Loucy (cell line): ENCODE measurements at regions not wholly inside any gene's neighbourhood (a gene's known extent, or its start where the extent isn't known, plus 50 kb on each side); places are given as distances from the start of the nearest gene placed in this dataset.

Experiments used
- CTCF ChIP-seq: fragments of 200-600 bp; sonication (generic); conservative IDR thresholded peaks from 2 replicates; pipeline ENCODE4 v1.5.1; 2014; ENCODE audit warnings: mild to moderate bottlenecking, antibody characterized with exemption, low read length
- EZH2phosphoT487 ChIP-seq: fragments of 200-600 bp; IDR thresholded peaks from 2 replicates; pipeline ENCODE4 v1.6.1; 2018; ENCODE audit warnings: antibody characterized with exemption, mild to moderate bottlenecking, moderate library complexity, borderline replicate concordance

GRCh38 chr5:18720002-18720401 lies 1085.7 kb downstream of the TAF11L14 start:
- no peak for TF ChIP-seq CTCF
- TF ChIP-seq EZH2phosphoT487: no peak
